ENCODE measurements at regions not wholly inside any gene's neighbourhood (a gene's known extent, or its start where the extent isn't known, plus 50 kb on each side); places are given as distances from the start of the nearest gene placed in this dataset.
"Not testable (repeated sequence)": the region's sequence is repeated elsewhere in the genome, so short reads cannot be mapped to it uniquely, and the experiment has no call there.

DNA sequence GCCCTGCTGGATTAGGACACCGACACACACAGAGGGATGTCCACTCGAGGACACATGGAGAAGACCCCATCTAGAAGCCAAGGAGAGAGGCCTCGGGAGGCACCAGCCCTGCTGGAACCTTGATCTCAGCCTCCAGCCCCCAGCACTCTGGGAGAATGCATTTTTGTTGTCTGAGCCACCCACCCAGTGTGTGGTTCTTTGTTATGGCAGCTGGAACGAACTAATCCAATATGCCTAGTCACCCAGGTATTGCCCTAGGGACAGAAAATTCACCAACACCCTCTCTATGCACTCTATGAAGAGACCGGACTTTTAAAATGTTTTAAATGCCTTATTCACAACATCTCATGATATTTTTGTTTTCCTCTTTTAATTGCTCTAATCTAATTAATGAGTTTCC, 117.4 kb downstream of the CRYAA start:
- DNase-seq = no peak

GRCh38 chr21:43284700-43285099, 115.9 kb downstream of the CRYAA start:
- DNase-seq = no peak

GRCh38 chr21:43284238-43284637, 115.4 kb downstream of the CRYAA start:
- no peak for DNase-seq

- DNase-seq = not testable (repeated sequence)
These were observed 115.1 kb downstream of the CRYAA start for GRCh38 chr21:43283925-43284221.

DNA sequence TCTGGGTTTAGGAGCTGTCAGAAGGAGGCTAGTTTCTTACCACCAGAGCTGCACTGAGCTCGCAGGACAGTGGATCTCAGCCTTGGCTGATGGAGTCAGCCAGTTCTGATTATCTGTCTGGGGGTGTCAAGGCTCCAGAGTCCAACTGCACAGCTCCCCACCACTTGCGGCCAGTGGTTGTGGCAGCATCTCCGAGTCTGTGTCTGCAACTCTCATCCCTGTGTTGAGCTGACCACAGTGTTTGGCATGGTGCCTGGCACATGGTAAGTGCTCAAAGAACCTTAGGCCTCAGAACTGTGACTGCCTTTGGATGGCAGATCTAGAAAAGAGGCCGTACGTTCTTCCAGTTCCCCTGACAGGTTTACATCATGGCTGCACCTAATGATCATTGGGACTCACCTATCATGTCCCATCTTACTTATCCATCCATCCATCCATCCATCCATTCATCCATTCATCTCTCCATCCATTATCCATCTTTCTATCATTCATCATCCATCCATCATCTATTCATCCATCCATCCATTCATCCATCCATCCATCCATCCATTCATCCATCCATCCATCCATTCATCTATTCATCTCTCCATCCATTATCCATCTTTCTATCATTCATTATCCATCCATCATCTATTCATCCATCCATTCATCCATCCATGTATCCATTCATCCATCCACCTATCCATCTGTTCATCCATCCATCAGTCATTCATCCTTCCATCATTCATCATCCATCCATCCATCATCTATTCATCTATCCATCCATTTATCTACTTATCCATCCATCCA, 114.5 kb downstream of the CRYAA start:
- DNase-seq = no peak

DNA sequence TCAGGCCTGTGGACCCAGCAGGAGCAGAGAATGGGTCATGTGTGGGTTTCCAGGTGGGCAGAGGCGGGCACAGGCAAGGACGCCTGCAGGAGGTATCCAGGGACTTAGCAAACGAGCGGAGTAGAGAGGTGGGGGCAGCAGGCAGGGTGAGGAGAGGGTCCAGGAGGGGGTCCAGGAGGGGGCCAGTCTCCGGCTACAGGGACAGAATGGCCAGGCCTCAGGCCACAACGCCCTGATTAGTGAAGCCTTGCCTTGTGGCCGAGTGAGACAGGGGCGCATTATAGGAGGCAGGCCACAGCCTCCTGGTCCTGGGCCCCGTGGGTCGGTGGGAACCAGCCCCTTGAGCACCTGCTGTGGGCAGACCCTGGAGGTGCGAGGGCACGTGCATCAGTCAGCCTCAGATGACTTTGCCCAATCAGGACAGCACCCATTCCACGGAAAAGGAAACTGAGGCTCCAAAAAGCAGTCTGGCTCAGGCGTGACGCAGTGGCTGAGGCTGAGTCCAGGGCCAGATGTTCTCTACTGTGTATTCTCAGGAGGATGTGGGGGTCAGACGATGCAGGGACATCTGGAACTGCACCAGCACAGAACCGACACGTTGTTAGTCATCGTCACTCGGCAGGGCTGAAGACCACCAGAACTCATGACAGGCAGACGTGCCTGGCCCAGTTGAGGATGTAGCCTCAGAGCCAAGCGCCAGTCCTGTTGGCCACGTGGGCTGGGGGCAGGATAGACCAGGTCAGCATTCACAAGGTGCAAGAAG, 113.7 kb downstream of the CRYAA start:
- DNase-seq = no peak

DNA sequence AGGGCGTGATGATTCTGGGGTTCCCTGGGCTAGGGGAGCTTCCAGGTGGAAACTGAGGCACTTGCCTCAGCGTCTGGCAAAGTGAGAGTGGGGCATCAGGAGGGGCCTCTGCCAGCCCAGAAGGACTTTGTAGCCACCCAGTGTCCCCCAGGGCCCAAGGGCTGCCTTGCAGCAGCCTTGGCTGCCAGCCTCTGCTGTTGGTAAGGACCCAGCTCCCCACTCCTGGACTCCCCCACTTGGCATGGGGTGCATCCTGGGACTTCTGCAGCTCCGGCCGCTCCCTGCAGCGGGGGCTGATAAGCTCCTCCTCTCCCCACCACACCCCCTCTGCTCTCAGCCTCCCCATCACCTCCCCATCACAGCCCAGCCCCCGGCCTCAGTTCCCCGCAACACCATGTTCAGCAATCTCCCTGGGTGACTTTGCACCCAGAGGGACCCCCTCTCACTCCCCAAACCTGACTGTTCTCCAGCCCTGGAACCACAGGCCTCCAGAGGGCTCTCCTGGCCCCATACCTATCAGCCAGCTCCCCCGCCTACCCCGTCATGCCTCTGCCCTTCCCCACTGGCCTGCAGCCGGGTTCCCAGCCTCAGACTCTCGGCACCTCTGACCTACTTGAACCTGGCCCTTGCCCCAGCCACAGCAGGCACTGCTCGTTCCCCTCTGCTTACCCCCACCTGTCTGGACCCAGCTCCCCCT, 113.0 kb downstream of the CRYAA start:
- DNase-seq = no peak

DNA sequence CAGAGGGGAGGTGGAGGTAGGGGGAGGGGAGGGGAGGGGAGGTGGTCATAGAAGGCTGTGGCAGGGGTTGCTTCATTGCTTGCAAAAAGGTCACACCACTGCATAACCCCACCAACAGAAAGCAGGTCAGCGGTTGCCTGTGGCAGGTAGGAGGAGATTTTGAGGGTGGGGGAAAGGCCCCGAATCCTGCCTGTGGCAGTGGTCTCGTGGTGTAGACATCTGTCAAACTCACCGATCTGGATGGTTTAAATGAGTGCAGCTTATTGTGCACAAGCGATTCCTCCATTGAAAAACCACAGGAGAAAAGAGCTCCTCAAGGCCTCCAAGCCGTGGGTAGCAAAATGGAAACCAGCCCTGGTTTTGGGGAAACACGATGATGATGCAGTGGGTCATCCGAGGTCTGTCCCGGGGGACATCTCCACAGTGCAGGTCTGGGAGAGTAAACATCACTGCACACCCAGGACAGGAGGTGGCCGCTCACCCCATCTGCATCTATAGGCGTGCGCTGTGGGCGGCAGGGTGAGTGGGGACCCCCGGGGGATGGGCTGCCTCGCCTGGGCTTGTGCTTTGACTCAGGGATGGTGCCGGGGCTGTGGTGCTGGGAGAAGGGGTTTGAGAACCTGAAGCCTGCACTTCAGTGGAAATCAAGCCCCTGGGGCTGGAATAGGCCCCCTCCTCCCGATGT, 112.3 kb downstream of the CRYAA start:
- DNase-seq = no peak

GRCh38 chr21:43279578-43279894, 110.7 kb downstream of the CRYAA start:
- DNase-seq = no peak

GRCh38 chr21:43278766-43279577, 110.2 kb downstream of the CRYAA start:
- no peak for DNase-seq

DNA sequence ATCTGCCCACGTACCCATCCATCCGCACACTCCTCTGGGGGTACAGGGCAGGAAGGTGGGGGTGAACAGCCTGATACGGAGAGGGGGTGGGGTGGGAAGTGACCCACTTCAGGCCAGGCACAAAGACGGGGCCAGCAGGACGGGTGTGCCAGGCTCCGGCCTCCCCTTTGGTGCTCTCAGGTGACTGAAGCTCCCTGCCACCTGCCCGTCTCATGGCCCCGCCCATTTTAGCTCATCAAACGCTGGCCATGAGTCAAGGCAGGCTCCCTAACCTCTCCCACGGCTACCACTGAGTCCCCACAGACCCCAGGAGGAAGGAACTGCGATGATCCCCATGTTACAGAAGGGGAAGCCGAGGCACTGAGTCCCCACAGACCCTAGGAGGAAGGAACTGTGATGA, 109.6 kb downstream of the CRYAA start:
- DNase-seq = no peak

DNA sequence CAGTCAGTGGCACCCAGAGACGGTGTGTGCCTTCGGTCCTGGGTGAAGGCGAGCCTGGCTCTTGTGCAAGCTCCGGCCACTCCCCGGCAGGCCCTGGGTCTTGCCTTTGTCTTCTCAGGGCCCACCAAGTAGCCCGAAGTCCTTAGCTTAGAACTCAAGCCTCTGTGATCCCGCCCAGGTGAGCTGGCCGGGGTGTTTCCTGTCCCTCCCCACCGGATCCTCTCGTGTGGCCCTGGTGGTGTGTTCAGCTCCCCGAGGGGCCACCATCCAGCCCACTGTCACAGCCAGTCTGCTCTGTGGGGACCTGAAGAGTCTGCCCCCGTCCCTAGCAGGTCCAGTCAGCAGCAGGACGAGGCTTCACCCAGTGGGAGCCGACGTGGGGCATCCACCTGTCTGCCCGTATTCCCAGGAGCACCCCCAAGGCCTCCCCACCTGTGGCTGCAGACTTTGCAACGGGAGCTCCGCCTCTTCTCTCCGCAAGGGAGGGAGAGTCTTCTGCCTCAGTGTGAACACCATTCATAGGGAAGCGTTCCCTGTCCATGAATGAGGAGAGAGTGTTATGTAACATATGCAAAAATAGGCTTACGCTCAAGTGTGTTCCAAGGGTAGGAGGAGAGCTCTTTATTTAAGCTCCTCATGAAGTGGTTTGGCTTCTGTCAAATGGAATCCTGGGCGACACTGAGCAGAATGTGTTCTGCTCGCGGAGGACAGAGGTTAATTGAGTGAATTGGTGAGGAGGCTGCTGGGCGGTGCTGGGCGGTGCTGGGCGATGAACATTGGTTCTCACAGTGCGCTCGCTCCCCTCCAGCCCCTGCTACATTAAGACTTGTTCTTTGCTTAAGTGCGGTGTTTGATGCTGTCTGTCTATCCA, 108.9 kb downstream of the CRYAA start:
- no peak for DNase-seq

DNA sequence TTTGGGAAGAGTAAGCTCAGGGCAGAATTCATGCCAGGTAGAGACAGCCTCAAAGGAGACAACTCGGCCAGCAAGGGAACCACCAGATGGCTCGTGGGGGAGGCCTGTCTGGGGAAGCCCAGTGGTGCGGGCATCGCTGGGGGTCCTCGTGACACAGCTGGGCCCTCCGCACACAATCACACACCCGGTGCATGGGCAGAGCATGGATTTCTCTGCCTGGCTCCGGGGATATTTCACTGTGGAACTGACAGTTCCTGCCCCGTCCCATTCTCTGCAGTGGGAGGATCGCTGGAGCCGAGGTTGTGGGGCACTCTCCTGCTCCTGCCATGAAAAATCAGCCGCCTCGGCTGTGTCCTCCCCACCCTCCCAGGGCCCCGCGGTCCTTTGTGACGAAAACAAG, 108.0 kb downstream of the CRYAA start:
- no peak for DNase-seq

DNA sequence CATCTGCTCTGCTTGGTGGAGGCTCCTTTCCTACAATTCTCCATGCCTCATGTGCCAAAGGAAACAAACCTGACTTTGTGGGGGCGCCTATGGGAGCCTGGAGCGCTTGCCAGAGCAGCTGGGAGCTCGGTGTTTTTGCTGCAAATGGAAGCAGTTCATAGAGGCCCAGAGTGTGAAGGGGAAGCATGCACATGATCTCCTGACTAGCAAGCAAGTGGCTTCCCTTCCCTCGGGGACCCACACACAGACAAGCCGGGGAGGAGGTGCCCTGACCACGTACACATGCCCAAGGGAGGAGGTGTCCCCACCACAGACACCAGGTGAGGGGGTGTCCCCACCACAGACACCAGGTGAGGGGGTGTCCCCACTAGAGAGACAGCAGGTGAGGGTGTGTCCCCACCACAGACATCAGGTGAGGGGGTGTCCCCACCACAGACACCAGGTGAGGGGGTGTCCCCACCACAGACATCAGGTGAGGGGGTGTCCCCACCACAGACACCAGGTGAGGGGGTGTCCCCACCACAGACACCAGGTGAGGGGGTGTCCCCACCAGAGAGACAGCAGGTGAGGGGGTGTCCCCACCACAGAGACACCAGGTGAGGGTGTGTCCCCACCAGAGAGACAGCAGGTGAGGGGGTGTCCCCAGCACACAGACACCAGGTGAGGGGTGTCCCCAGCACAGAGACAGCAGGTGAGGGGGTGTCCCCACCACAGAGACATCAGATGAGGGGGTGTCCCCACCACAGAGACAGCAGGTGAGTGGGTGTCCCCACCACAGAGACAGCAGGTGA, 106.8 kb downstream of the CRYAA start:
- DNase-seq = no peak

- DNase-seq = no peak
These were observed 106.1 kb downstream of the CRYAA start for GRCh38 chr21:43274946-43275310.

DNA sequence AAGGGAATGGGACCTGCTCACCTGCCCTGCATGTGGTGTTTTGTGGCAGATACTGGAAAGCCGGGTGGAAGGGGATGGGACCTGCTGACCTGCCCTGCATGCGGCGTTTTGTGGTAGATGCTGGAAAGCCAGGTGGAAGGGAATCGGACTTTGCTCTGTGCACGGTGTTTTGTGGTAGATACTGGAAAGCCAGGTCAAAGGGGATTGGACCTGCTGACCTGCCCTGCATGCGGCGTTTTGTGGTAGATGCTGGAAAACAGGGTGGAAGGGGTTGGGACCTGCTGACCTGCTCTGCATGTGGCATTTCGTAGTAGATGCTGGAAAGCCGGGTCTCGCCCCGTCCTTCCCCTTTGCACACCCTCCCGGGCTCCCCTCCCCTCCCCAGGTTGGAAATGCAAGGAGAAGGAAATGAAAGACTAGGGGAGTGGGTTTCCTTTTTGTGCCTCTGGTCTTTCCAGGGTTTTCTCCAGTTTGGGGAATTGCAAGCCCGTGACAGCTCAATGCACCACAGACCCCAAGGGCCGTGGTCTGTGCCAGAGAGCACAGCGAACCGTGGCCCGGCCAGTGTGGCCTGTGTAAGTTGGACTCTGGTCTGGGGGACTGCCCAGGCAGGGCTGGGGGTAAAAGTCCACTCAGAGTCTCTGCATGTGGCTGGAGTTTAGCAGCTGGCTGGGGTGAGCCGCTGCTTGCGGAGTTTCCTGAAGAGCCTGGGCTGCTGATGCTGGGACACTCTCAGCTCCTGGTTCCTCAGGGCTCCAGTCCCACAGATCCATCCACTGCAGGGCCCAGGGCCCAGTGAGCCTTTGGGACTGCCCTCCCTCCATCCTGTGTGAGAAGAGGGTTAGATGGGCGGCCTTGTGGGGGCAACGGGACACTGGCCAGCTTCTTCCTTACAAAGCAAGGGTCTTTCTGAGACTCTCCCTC, 105.5 kb downstream of the CRYAA start:
- DNase-seq = no peak

DNA sequence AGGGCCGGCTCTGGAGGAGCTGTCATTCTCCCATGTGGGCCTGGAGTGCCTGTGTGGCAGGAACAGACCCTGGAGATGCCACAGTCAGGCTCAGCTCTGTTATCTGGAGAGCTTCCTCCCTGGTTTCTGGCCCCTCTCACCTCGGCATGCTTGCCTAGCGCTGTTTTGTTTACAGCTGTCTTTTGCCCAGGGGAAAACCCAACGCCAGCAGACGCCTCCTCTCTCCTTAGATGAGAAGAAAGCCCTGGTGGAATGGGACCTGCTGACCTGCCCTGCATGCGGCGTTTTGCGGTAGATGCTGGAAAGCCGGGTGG, 104.9 kb downstream of the CRYAA start:
- DNase-seq = no peak

- DNase-seq = no peak
These were observed 104.4 kb downstream of the CRYAA start for GRCh38 chr21:43273016-43273707.

- DNase-seq = no peak
These were observed 103.8 kb downstream of the CRYAA start for GRCh38 chr21:43272591-43272990.

Measured in HCEC 1CT (cell line).